CD4-positive, alpha-beta T cell (primary cell): ENCODE measurements at regions not wholly inside any gene's neighbourhood (a gene's known extent, or its start where the extent isn't known, plus 50 kb on each side); places are given as distances from the start of the nearest gene placed in this dataset.

Source experiments
- ATAC-seq: fragments of 200-7000 bp; cut with Tn5 transposase; one replicate; pipeline ENCODE4 v1.10.0; 2022; ENCODE audit warnings: mild to moderate bottlenecking; ENCODE audit not compliant: poor library complexity
- CTCF ChIA-PET: fragments of 350-600 bp; sonication (Branson Sonifier 250); formaldehyde crosslinking; loops from one replicate; lab custom pipeline; 2021; ENCODE audit warnings: antibody characterized with exemption, inconsistent platforms; lab: Charles Lee
- POLR2A ChIA-PET: fragments of 350-600 bp; sonication (Branson Sonifier 250); formaldehyde crosslinking; loops from one replicate; lab custom pipeline; 2021; ENCODE audit warnings: antibody characterized with exemption, inconsistent platforms; lab: Charles Lee
- DNase-seq, 14 experiments: peaks; one replicate each; pipeline ENCODE4 v3.0.0-alpha.2; 2013 to 2020; ENCODE audit warnings: mixed read lengths in 2 of 14
- H3K27ac ChIP-seq, 2 donors: one replicate each; pipeline versions ENCODE4 v1.5.1 to v1.7.0; 2013; ENCODE audit warnings: low read length in 2 of 2, low read depth in 1 of 2, mild to moderate bottlenecking in 1 of 2
- H3K27me3 ChIP-seq, 2 experiments: 1 replicate in 1 of 2; 2 replicates in 1 of 2; pipeline versions ENCODE4 v1.6.1 to v1.7.0; 2013; ENCODE audit warnings: low read length in 2 of 2, control low read depth in 1 of 2, mild to moderate bottlenecking in 1 of 2, moderate library complexity in 1 of 2; ENCODE audit not compliant: insufficient read depth in 2 of 2, control insufficient read depth in 1 of 2
- H3K36me3 ChIP-seq: one replicate; pipeline ENCODE4 v1.6.1; 2013; ENCODE audit warnings: low read length, control low read depth; ENCODE audit not compliant: insufficient read depth
- H3K4me1 ChIP-seq: one replicate; pipeline ENCODE4 v1.6.1; 2013; ENCODE audit warnings: low read length, control low read depth; ENCODE audit not compliant: insufficient read depth
- H3K4me3 ChIP-seq: one replicate; pipeline ENCODE4 v1.5.1; 2013; ENCODE audit warnings: mild to moderate bottlenecking, low read length, moderate library complexity
- H3K9me3 ChIP-seq, 2 experiments: 1 replicate in 1 of 2; 2 replicates in 1 of 2; pipeline versions ENCODE4 v1.6.1 to v1.7.0; 2013; ENCODE audit warnings: low read length in 2 of 2, mild to moderate bottlenecking in 2 of 2, control low read depth in 1 of 2, moderate library complexity in 1 of 2; ENCODE audit not compliant: control insufficient read depth in 1 of 2, insufficient read depth in 1 of 2
- H3K27ac Mint-ChIP-seq: one replicate; pipeline ENCODE4 v1.8.0; 2020; ENCODE audit warnings: mixed read lengths
- H3K27me3 Mint-ChIP-seq: one replicate; pipeline ENCODE4 v1.8.0; 2021; ENCODE audit warnings: mixed read lengths
- H3K36me3 Mint-ChIP-seq: one replicate; pipeline ENCODE4 v1.8.0; 2021; ENCODE audit warnings: low read depth, mixed read lengths
- H3K4me1 Mint-ChIP-seq: one replicate; pipeline ENCODE4 v1.8.0; 2021; ENCODE audit warnings: low read depth, mixed read lengths
- H3K4me3 Mint-ChIP-seq: one replicate; pipeline ENCODE4 v1.8.0; 2020; ENCODE audit warnings: mild to moderate bottlenecking, mixed read lengths
- H3K9me3 Mint-ChIP-seq: one replicate; pipeline ENCODE4 v1.8.0; 2020; ENCODE audit warnings: mixed read lengths
- intact Hi-C, 2 experiments: fragments of 100-400 bp; cut with DNase I in 1 of 2; cut with micrococcal nuclease in 1 of 2; formaldehyde crosslinking; loops; one replicate each; pipeline versions ENCODE4 v1.15.1 to v1.9.0; 2023 to 2025; cut with DNase I, micrococcal nuclease
- TF ChIP-seq, protein P1 (sequence below): fragments of 200-600 bp; IDR thresholded peaks from one replicate; pipeline ENCODE4 v1.8.0; 2022; ENCODE audit warnings: antibody characterized with exemption, mild to moderate bottlenecking

DNA sequence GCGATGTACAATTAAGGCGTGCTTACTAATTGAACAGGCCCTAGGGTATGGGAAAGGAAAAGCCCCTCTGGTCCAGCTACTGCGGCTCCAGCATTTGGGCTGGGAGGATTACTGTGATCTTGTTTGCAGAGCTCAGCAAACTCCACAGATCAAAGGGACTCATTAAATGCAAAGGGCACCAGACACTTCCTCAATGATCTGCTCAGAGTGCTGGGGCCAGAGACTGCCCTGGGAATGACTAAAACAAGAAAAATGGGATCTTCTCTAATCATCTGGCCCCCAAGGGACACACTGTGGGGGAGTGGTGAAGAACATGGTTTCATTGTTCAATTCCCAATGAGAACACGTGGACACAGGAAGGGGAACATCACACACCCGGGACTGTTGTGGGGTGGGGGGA is 85.0 kb downstream of the MARCHF4 start:
- Histone ChIP-seq H3K4me1 (no peaks in the 10 kb centered on the region), H3K27ac (no peak overlapping the region), H3K27me3 (no peaks in the 10 kb centered on the region), H3K4me3 (no peak overlapping the region), H3K9me3 (peaks cover 0 to 6% of the 10 kb centered on the region in 2 experiments), H3K36me3 (no peaks in the 10 kb centered on the region)
- intact Hi-C loops: no loop called here
- no peak for DNase-seq
- ChIA-PET CTCF (no interaction called here), POLR2A (no interaction called here)
- no peaks in the 10 kb centered on the region for H3K27me3 Mint-ChIP-seq
- TF ChIP-seq, protein P1, sequence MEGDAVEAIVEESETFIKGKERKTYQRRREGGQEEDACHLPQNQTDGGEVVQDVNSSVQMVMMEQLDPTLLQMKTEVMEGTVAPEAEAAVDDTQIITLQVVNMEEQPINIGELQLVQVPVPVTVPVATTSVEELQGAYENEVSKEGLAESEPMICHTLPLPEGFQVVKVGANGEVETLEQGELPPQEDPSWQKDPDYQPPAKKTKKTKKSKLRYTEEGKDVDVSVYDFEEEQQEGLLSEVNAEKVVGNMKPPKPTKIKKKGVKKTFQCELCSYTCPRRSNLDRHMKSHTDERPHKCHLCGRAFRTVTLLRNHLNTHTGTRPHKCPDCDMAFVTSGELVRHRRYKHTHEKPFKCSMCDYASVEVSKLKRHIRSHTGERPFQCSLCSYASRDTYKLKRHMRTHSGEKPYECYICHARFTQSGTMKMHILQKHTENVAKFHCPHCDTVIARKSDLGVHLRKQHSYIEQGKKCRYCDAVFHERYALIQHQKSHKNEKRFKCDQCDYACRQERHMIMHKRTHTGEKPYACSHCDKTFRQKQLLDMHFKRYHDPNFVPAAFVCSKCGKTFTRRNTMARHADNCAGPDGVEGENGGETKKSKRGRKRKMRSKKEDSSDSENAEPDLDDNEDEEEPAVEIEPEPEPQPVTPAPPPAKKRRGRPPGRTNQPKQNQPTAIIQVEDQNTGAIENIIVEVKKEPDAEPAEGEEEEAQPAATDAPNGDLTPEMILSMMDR: no peak
- H3K4me1 Mint-ChIP-seq: peaks cover 12% of the 10 kb centered on the region
- H3K36me3 Mint-ChIP-seq: no peaks in the 10 kb centered on the region
- H3K9me3 Mint-ChIP-seq: no peaks in the 10 kb centered on the region
- H3K4me3 Mint-ChIP-seq: no peak overlapping the region
- ATAC-seq: no peak
- no peak overlapping the region for H3K27ac Mint-ChIP-seq

DNA sequence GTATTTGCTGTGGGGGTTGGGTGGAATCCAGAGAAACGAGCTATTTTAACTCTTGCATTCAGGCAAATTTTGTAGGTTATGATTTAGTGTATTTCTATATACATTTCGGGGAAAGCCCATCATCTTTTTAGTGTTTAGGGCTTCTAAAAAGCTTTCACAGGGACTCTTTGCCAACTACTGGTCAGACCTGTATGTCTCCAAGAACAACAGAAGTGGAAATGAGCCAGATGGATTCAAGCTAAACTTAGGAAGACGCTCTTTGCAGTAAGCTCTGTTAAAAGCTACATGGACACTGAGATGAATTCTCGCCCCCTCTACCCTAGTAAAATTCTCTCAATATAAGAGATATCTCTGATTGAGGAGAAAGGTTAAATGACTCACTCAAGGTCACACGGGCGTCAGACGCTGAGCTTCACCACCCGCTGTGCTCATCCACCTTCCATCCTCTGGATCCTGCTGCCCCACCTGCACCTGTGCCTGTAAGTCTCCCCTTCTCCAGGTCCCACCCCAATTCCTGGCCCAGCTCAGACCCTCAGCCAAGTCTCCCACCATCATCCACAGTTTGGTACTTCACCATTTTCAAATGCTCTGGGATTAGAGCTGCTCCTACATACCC is 85.6 kb downstream of the MARCHF4 start:
- H3K4me3 ChIP-seq: no peak overlapping the region
- H3K27me3 ChIP-seq: no peaks in the 10 kb centered on the region
- no peaks in the 10 kb centered on the region for H3K4me1 ChIP-seq
- H3K27ac ChIP-seq: no peak overlapping the region
- DNase-seq (no peak), ATAC-seq (no peak)
- H3K4me1 Mint-ChIP-seq: peaks cover 12% of the 10 kb centered on the region
- H3K4me3 Mint-ChIP-seq: no peak overlapping the region
- no peaks in the 10 kb centered on the region for H3K36me3 ChIP-seq
- POLR2A ChIA-PET: interaction anchor here (0.6 kb wide), 1 partner anchor 846 kb away, joined by 3 read pairs; no protein-coding TSS in a partner anchor
- H3K9me3 Mint-ChIP-seq: no peaks in the 10 kb centered on the region
- H3K9me3 ChIP-seq: peaks cover 0 to 6% of the 10 kb centered on the region in 2 experiments
- no peak overlapping the region for H3K27ac Mint-ChIP-seq
- TF ChIP-seq, protein P1: no peak
- intact Hi-C loops: no loop called here
- CTCF ChIA-PET: no interaction called here
- no peaks in the 10 kb centered on the region for H3K36me3 Mint-ChIP-seq
- H3K27me3 Mint-ChIP-seq: no peaks in the 10 kb centered on the region

DNA sequence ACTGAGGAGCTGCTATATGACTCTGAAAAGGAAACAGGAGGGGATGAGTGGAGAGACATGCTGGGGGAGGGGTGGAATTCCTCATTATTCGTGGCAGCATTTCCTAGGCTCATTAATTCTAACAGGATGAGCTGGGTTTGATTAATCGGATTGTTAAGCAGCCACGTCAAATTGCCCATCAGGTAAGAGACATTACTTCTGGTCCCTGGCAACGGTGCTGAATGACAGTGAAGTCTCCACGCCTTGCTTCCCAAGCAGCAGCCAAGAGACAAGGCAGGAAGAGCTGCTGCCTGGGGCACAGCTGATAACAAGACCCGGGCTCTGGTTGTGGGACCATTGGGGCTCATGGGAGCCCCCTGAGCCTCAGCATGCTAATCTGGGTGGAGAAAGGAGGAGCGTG is 86.6 kb downstream of the MARCHF4 start:
- H3K27me3 Mint-ChIP-seq: no peaks in the 10 kb centered on the region
- H3K36me3 Mint-ChIP-seq: no peaks in the 10 kb centered on the region
- H3K9me3 ChIP-seq: peaks cover 0 to 6% of the 10 kb centered on the region in 2 experiments
- H3K27ac ChIP-seq: no peak overlapping the region
- no peaks in the 10 kb centered on the region for H3K9me3 Mint-ChIP-seq
- POLR2A ChIA-PET: no interaction called here
- no peak for ATAC-seq
- no peak overlapping the region for H3K4me3 Mint-ChIP-seq
- CTCF ChIA-PET: no interaction called here
- H3K4me3 ChIP-seq: no peak overlapping the region
- H3K27ac Mint-ChIP-seq: no peak overlapping the region
- TF ChIP-seq, protein P1: no peak
- no peak for DNase-seq
- H3K27me3 ChIP-seq: no peaks in the 10 kb centered on the region
- H3K4me1 Mint-ChIP-seq: peaks cover 12% of the 10 kb centered on the region
- H3K4me1 ChIP-seq: no peaks in the 10 kb centered on the region
- no peaks in the 10 kb centered on the region for H3K36me3 ChIP-seq
- intact Hi-C loops: no loop called here
